H1 (cell line): ENCODE measurements at regions not wholly inside any gene's neighbourhood (a gene's known extent, or its start where the extent isn't known, plus 50 kb on each side); places are given as distances from the start of the nearest gene placed in this dataset.

Source experiments
- CTCF ChIA-PET: fragments of 300-600 bp; sonication (Branson Sonifier 250); formaldehyde crosslinking; loops from one replicate; lab custom pipeline; 2021; ENCODE audit not compliant: partially characterized antibody; lab: Charles Lee
- POLR2A ChIA-PET: fragments of 300-600 bp; sonication (Branson Sonifier 250); formaldehyde crosslinking; loops from one replicate; lab custom pipeline; 2021; ENCODE audit warnings: inconsistent platforms; ENCODE audit not compliant: partially characterized antibody; lab: Charles Lee
- DNase-seq, 2 experiments: peaks; one replicate each; pipeline versions ENCODE4 v3.0.0 to v3.0.0-alpha.2; 2010 to 2022; ENCODE audit warnings: low spot score in 2 of 2, low read depth in 1 of 2, mixed read lengths in 1 of 2
- FAIRE-seq: peaks from 2 replicates; lab custom pipeline; 2011; peaks lifted over from hg19 to GRCh38; lab: Jason Lieb, UNC
- H2AFZ ChIP-seq: 2 replicates; pipeline ENCODE4 v1.8.1; 2012; ENCODE audit warnings: low read length, inconsistent platforms
- H2AK5ac ChIP-seq: 2 replicates; pipeline ENCODE4 v1.6.1; 2013; ENCODE audit warnings: low read depth, low read length
- H2BK120ac ChIP-seq: replicated peaks from 2 replicates; pipeline ENCODE3; 2013; ENCODE audit warnings: low read depth, low read length, inconsistent platforms
- H2BK12ac ChIP-seq: 2 replicates; pipeline ENCODE4 v1.6.1; 2013; ENCODE audit warnings: low read depth, low read length
- H2BK15ac ChIP-seq: 2 replicates; pipeline ENCODE4 v1.6.1; 2013; ENCODE audit warnings: low read length
- H2BK20ac ChIP-seq: 2 replicates; pipeline ENCODE4 v1.6.1; 2013; ENCODE audit warnings: low read length
- H2BK5ac ChIP-seq: 2 replicates; pipeline ENCODE4 v1.6.1; 2013; ENCODE audit warnings: low read depth, low read length
- H3K14ac ChIP-seq: 2 replicates; pipeline ENCODE4 v1.6.1; 2013; ENCODE audit warnings: inconsistent platforms; ENCODE audit not compliant: insufficient read length
- H3K18ac ChIP-seq: 2 replicates; pipeline ENCODE4 v1.6.1; 2013; ENCODE audit warnings: low read length; ENCODE audit errors: extremely low read depth
- H3K23ac ChIP-seq: 2 replicates; pipeline ENCODE4 v1.6.1; 2013; ENCODE audit warnings: inconsistent platforms; ENCODE audit not compliant: insufficient read length
- H3K23me2 ChIP-seq: 2 replicates; pipeline ENCODE4 v1.6.1; 2013; ENCODE audit warnings: low read depth, low read length
- H3K27ac ChIP-seq: 2 replicates; pipeline ENCODE4 v1.6.1; 2011; ENCODE audit warnings: low read depth, low read length, inconsistent platforms
- H3K27me3 ChIP-seq, 4 experiments: replicated peaks in 1 of 4; 1 replicate in 1 of 4; 2 replicates in 3 of 4; pipeline versions ENCODE4 v1.6.1 to v1.8.1; 2011 to 2013; ENCODE audit warnings: low read length in 3 of 4, mild to moderate bottlenecking in 3 of 4, inconsistent platforms in 2 of 4, mixed read lengths in 2 of 4, moderate library complexity in 1 of 4; ENCODE audit not compliant: control insufficient read depth in 3 of 4, insufficient read depth in 3 of 4; ENCODE audit errors: extremely low read depth in 1 of 4
- H3K36me3 ChIP-seq, 4 experiments: 2 replicates each; pipeline versions ENCODE4 v1.6.1 to v1.8.1; 2011 to 2013; ENCODE audit warnings: mild to moderate bottlenecking in 4 of 4, low read length in 3 of 4, moderate library complexity in 2 of 4, control low read depth in 1 of 4, inconsistent platforms in 1 of 4; ENCODE audit not compliant: insufficient read depth in 4 of 4, control insufficient read depth in 2 of 4
- H3K4ac ChIP-seq: replicated peaks from 2 replicates; pipeline ENCODE3; 2013; ENCODE audit warnings: low read length, low read depth, mixed read lengths, inconsistent platforms; ENCODE audit not compliant: insufficient read length
- H3K4me1 ChIP-seq, 4 experiments: replicated peaks in 1 of 4; 1 replicate in 1 of 4; 2 replicates in 3 of 4; pipeline versions ENCODE4 v1.6.1 to v1.8.1; 2011 to 2013; ENCODE audit warnings: low read length in 3 of 4, inconsistent platforms in 2 of 4, mixed read lengths in 1 of 4; ENCODE audit not compliant: insufficient read depth in 4 of 4, control insufficient read depth in 3 of 4
- H3K4me2 ChIP-seq, 2 experiments: 2 replicates each; pipeline versions ENCODE4 v1.6.1 to v1.8.1; 2011 to 2013; ENCODE audit warnings: low read depth in 2 of 2, low read length in 2 of 2, control low read depth in 1 of 2, inconsistent platforms in 1 of 2, mild to moderate bottlenecking in 1 of 2; ENCODE audit not compliant: insufficient read depth in 1 of 2
- H3K4me3 ChIP-seq, 4 experiments: fragments of 200-600, 300-600 bp in 1 of 4; sonication (generic), shearing (Covaris generic), sonication (Bioruptor Twin) in 1 of 4; 2 replicates each; pipeline versions ENCODE4 v1.5.1 to v1.8.1; 2011 to 2016; ENCODE audit warnings: low read length in 4 of 4, low read depth in 3 of 4, control low read depth in 2 of 4, inconsistent platforms in 2 of 4, mild to moderate bottlenecking in 2 of 4, mixed read lengths in 1 of 4, moderate library complexity in 1 of 4; ENCODE audit not compliant: insufficient read depth in 2 of 4; ENCODE audit errors: extremely low read depth in 1 of 4
- H3K56ac ChIP-seq: replicated peaks from 2 replicates; pipeline ENCODE3; 2013; ENCODE audit warnings: low read depth, mild to moderate bottlenecking, mixed read lengths, low read length, inconsistent platforms; ENCODE audit not compliant: insufficient read length
- H3K79me1 ChIP-seq: 2 replicates; pipeline ENCODE4 v1.6.1; 2013; ENCODE audit warnings: low read depth, low read length, control low read depth
- H3K79me2 ChIP-seq, 2 experiments: 2 replicates each; pipeline versions ENCODE4 v1.6.1 to v1.8.1; 2012 to 2013; ENCODE audit warnings: low read length in 2 of 2, mild to moderate bottlenecking in 2 of 2, inconsistent platforms in 1 of 2; ENCODE audit not compliant: insufficient read depth in 2 of 2, control insufficient read depth in 1 of 2
- H3K9ac ChIP-seq, 4 experiments: replicated peaks in 1 of 4; 1 replicate in 1 of 4; 2 replicates in 3 of 4; pipeline versions ENCODE4 v1.6.1 to v1.8.1; 2011 to 2013; ENCODE audit warnings: low read depth in 3 of 4, low read length in 3 of 4, control low read depth in 2 of 4, mild to moderate bottlenecking in 2 of 4, moderate library complexity in 2 of 4, inconsistent platforms in 1 of 4; ENCODE audit errors: extremely low read depth in 1 of 4
- H3K9me3 ChIP-seq, 2 experiments: 2 replicates each; pipeline versions ENCODE4 v1.6.1 to v1.8.1; 2012 to 2013; ENCODE audit warnings: mild to moderate bottlenecking in 2 of 2, moderate library complexity in 2 of 2, control low read depth in 1 of 2, inconsistent platforms in 1 of 2, low read depth in 1 of 2, low read length in 1 of 2, mixed read lengths in 1 of 2; ENCODE audit not compliant: insufficient read depth in 2 of 2
- H4K20me1 ChIP-seq, 2 experiments: replicated peaks in 1 of 2; 2 replicates each; pipeline versions ENCODE3 to v1.8.1; 2011 to 2013; ENCODE audit warnings: inconsistent platforms in 2 of 2, low read length in 2 of 2, mild to moderate bottlenecking in 1 of 2; ENCODE audit not compliant: insufficient read depth in 2 of 2, control insufficient read depth in 1 of 2
- H4K5ac ChIP-seq: 2 replicates; pipeline ENCODE4 v1.6.1; 2013; ENCODE audit warnings: low read length, low read depth, mixed read lengths, inconsistent platforms; ENCODE audit not compliant: insufficient read length
- H4K8ac ChIP-seq: 2 replicates; pipeline ENCODE4 v1.8.0; 2013; ENCODE audit warnings: mild to moderate bottlenecking, moderate library complexity, low read length, inconsistent platforms; ENCODE audit not compliant: insufficient read depth; ENCODE audit errors: extremely low read depth
- H4K91ac ChIP-seq: replicated peaks from 2 replicates; pipeline ENCODE3; 2013; ENCODE audit warnings: low read length, mixed read lengths, inconsistent platforms; ENCODE audit not compliant: insufficient read length
- ASH2L ChIP-seq: fragments of 200-600, 300-600 bp; sonication (generic); IDR thresholded peaks from one replicate; pipeline ENCODE4 v1.7.1; 2017; ENCODE audit warnings: low read length
- ATF2 ChIP-seq: IDR thresholded peaks from 2 replicates; pipeline ENCODE4 v1.6.1; 2012; ENCODE audit warnings: low read length, inconsistent platforms
- CEBPB ChIP-seq: IDR thresholded peaks from 2 replicates; pipeline ENCODE4 v1.6.1; 2012; ENCODE audit warnings: low read depth, low read length
- CHD2 ChIP-seq: IDR thresholded peaks from 2 replicates; pipeline ENCODE4 v1.6.1; 2012; ENCODE audit warnings: low read length, improper control_type of control experiment
- EZH2 ChIP-seq: fragments of 200-600 bp; sonication (generic); IDR thresholded peaks from 2 replicates; pipeline ENCODE4 v1.7.1; 2012; ENCODE audit warnings: low read depth, mild to moderate bottlenecking, moderate library complexity, low read length, inconsistent platforms; ENCODE audit not compliant: severe bottlenecking
- JUN ChIP-seq: IDR thresholded peaks from 2 replicates; pipeline ENCODE4 v1.6.1; 2011; ENCODE audit warnings: low read depth, mild to moderate bottlenecking, improper control_type of control experiment, low read length
- KDM4A ChIP-seq: IDR thresholded peaks from one replicate; pipeline ENCODE4 v1.7.1; 2012; ENCODE audit warnings: low read depth, mild to moderate bottlenecking, moderate library complexity, low read length, inconsistent platforms; ENCODE audit not compliant: severe bottlenecking
- KDM5A ChIP-seq: fragments of 200-600 bp; IDR thresholded peaks from 2 replicates; pipeline ENCODE4 v1.7.1; 2012; ENCODE audit warnings: mild to moderate bottlenecking, low read length, inconsistent platforms, mixed read lengths
- RAD21 ChIP-seq, 2 experiments: IDR thresholded peaks in 1 of 2; conservative IDR thresholded peaks in 1 of 2; 2 replicates each; pipeline ENCODE4 v1.6.1; 2011; ENCODE audit warnings: low read depth in 2 of 2, low read length in 2 of 2, improper control_type of control experiment in 1 of 2, inconsistent platforms in 1 of 2, mild to moderate bottlenecking in 1 of 2, moderate library complexity in 1 of 2
- RNF2 ChIP-seq: fragments of 200-900, 300-1000 bp; sonication (generic); IDR thresholded peaks from 2 replicates; pipeline ENCODE4 v1.7.1; 2016; ENCODE audit warnings: borderline replicate concordance, low read depth, mild to moderate bottlenecking, antibody characterized with exemption, low read length; ENCODE audit not compliant: poor library complexity, severe bottlenecking; ENCODE audit errors: missing control alignments
- SIRT6 ChIP-seq: IDR thresholded peaks from one replicate; pipeline ENCODE4 v1.7.1; 2012; ENCODE audit warnings: low read length, inconsistent platforms
- SP2 ChIP-seq: IDR thresholded peaks from 2 replicates; pipeline ENCODE4 v1.6.1; 2012; ENCODE audit warnings: mild to moderate bottlenecking, low read length, inconsistent platforms
- TAF7 ChIP-seq: optimal IDR thresholded peaks from 2 replicates; pipeline ENCODE3; 2011; ENCODE audit warnings: low read depth, mild to moderate bottlenecking, inconsistent platforms, low read length, moderate library complexity, borderline replicate concordance
- whole genome bisulfite sequencing, 2 experiments: shearing (Covaris generic) in 1 of 2; methylation state at CpG; one replicate each; pipeline versions ENCODE4 v1.1.6 to v1.1.7; 2013 to 2015; ENCODE audit warnings: low lambda C conversion rate in 2 of 2, mixed read lengths in 2 of 2, inconsistent platforms in 1 of 2, low coverage in 1 of 2, missing lambda C conversion rate in 1 of 2; ENCODE audit not compliant: insufficient replicate concordance in 2 of 2, insufficient coverage in 1 of 2, insufficient read length in 1 of 2; ENCODE audit errors: extremely low coverage in 1 of 2, missing lambda C conversion rate in 1 of 2; 5-methylcytosine and 5-hydroxymethylcytosine counted together

GRCh38 chr6:48628316-48628715 lies 517.3 kb upstream of the PTCHD4 start:
- Histone ChIP-seq H3K79me1 (no peaks in the 10 kb centered on the region), H2AFZ (no peak overlapping the region), H2BK20ac (no peak overlapping the region), H3K27ac (no peak overlapping the region), H3K27me3 (no peaks in the 10 kb centered on the region), H3K79me2 (no peaks in the 10 kb centered on the region), H3K9ac (no peak overlapping the region), H2BK120ac (no peak overlapping the region), H3K18ac (no peak overlapping the region), H3K4ac (no peak overlapping the region), H3K56ac (no peak overlapping the region), H3K14ac (no peak overlapping the region), H4K91ac (no peak overlapping the region), H2AK5ac (no peak overlapping the region), H2BK5ac (no peak overlapping the region), H3K23me2 (no peaks in the 10 kb centered on the region), H4K20me1 (no peaks in the 10 kb centered on the region), H4K5ac (no peak overlapping the region), H2BK12ac (no peak overlapping the region), H3K23ac (no peak overlapping the region), H3K9me3 (no peaks in the 10 kb centered on the region), H4K8ac (no peak overlapping the region), H3K4me1 (peaks cover 0 to 4% (median under 1%) of the 10 kb centered on the region in 4 experiments; a peak in 1 of 7 replicates), H3K36me3 (no peaks in the 10 kb centered on the region), H3K4me2 (no peak overlapping the region), H3K4me3 (no peak overlapping the region), H2BK15ac (no peak overlapping the region)
- DNase-seq = no peak
- FAIRE-seq = no peak
- ChIA-PET POLR2A (no interaction called here), CTCF (interaction anchor here (0.9 kb wide), 1 partner anchor 152 kb away, joined by 4 read pairs; no protein-coding TSS in a partner anchor)
- WGBS, 2 experiments = 75% methylated on average over 3 of the region's 3 CpGs; no CpG with 5 or more reads in 1 of the 2 experiments
- TF ChIP-seq ATF2 (no peak), SP2 (no peak), SIRT6 (no peak), KDM4A (no peak), TAF7 (no peak), CHD2 (no peak), RAD21 (IDR thresholded peaks at IDR 0.05 in 1 of 2, conservative IDR thresholded peaks at IDR 0.05 in 1 of 2; ENCODE audit: low read depth in 2 of 2, low read length in 2 of 2) (no peak), JUN (no peak), RNF2 (no peak), CEBPB (no peak), EZH2 (no peak), ASH2L (no peak), KDM5A (no peak)
